SK-N-SH treated with all-trans-retinoic acid at 6 μM for 48 hours (cell line): ENCODE measurements at regions not wholly inside any gene's neighbourhood (a gene's known extent, or its start where the extent isn't known, plus 50 kb on each side); places are given as distances from the start of the nearest gene placed in this dataset.

Experiments
- ATAC-seq: fragments of 200-7000 bp; cut with Tn5 transposase; 3 replicates; pipeline ENCODE4 v1.9.1; 2020; ENCODE audit warnings: mild to moderate bottlenecking, moderate library complexity
- ARNTL ChIP-seq: fragments of 450-650 bp; formaldehyde crosslinking; IDR thresholded peaks from 2 replicates; pipeline ENCODE4 v1.5.0; 2020; ENCODE audit warnings: low read depth, mild to moderate bottlenecking, moderate library complexity, borderline replicate concordance
- BACH2 ChIP-seq: fragments of 250-450 bp; sonication (Bioruptor Pico); IDR thresholded peaks from 2 replicates; pipeline ENCODE4 v1.9.0; 2021; ENCODE audit warnings: mild to moderate bottlenecking, borderline replicate concordance
- CREB5 ChIP-seq: fragments of 250-450 bp; sonication (Bioruptor Pico); IDR thresholded peaks from 2 replicates; pipeline ENCODE4 v1.5.1; 2020; ENCODE audit warnings: low read depth, mild to moderate bottlenecking, moderate library complexity
- CSDC2 ChIP-seq: fragments of 250-450 bp; sonication (Bioruptor Pico); IDR thresholded peaks from 2 replicates; pipeline ENCODE4 v1.5.0; 2020; ENCODE audit warnings: mild to moderate bottlenecking, moderate library complexity
- CSRNP3 ChIP-seq: fragments of 250-450 bp; sonication (Bioruptor Pico); IDR thresholded peaks from 2 replicates; pipeline ENCODE4 v1.5.1; 2021; ENCODE audit warnings: mild to moderate bottlenecking, moderate library complexity
- ISL1 ChIP-seq: fragments of 250-450 bp; sonication (Bioruptor Pico); IDR thresholded peaks from 2 replicates; pipeline ENCODE4 v2.1.2; 2022; ENCODE audit warnings: mild to moderate bottlenecking, moderate library complexity
- RARB ChIP-seq: fragments of 250-450 bp; sonication (Bioruptor Pico); IDR thresholded peaks from 2 replicates; pipeline ENCODE4 v1.8.0; 2021; ENCODE audit warnings: mild to moderate bottlenecking, moderate library complexity
- SNAI2 ChIP-seq: fragments of 250-450 bp; sonication (Bioruptor Pico); IDR thresholded peaks from 2 replicates; pipeline ENCODE4 v1.5.0; 2020; ENCODE audit warnings: mild to moderate bottlenecking, moderate library complexity
- TCF4 ChIP-seq: fragments of 250-450 bp; sonication (Bioruptor Pico); IDR thresholded peaks from 2 replicates; pipeline ENCODE4 v1.8.0; 2021; ENCODE audit warnings: mild to moderate bottlenecking, moderate library complexity, borderline replicate concordance
- TOX ChIP-seq: fragments of 250-450 bp; sonication (Bioruptor Pico); IDR thresholded peaks from 2 replicates; pipeline ENCODE4 v1.8.0; 2021; ENCODE audit warnings: mild to moderate bottlenecking, moderate library complexity, borderline replicate concordance
- TSHZ2 ChIP-seq: fragments of 250-450 bp; sonication (Bioruptor Pico); IDR thresholded peaks from 2 replicates; pipeline ENCODE4 v1.5.0; 2020; ENCODE audit warnings: mild to moderate bottlenecking, moderate library complexity
- ZC3H10 ChIP-seq: fragments of 250-450 bp; sonication (Bioruptor Pico); IDR thresholded peaks from 2 replicates; pipeline ENCODE4 v1.5.1; 2021; ENCODE audit warnings: mild to moderate bottlenecking, moderate library complexity
- ZFP3 ChIP-seq: fragments of 250-450 bp; sonication (Bioruptor Pico); IDR thresholded peaks from 2 replicates; pipeline ENCODE4 v1.5.0; 2020; ENCODE audit warnings: mild to moderate bottlenecking, moderate library complexity
- ZFP30 ChIP-seq: fragments of 450-650 bp; formaldehyde crosslinking; IDR thresholded peaks from 2 replicates; pipeline ENCODE4 v1.5.0; 2022; ENCODE audit warnings: mild to moderate bottlenecking, moderate library complexity
- TF ChIP-seq, protein P1 (sequence below): fragments of 250-450 bp; sonication (Bioruptor Pico); IDR thresholded peaks from 2 replicates; pipeline ENCODE4 v1.8.0; 2021; ENCODE audit warnings: low read depth, mild to moderate bottlenecking, moderate library complexity, borderline replicate concordance
- TF ChIP-seq, protein P2 (sequence below): fragments of 250-450 bp; sonication (Bioruptor Pico); IDR thresholded peaks from 2 replicates; pipeline ENCODE4 v1.8.0; 2020; ENCODE audit warnings: mild to moderate bottlenecking, moderate library complexity, borderline replicate concordance

DNA sequence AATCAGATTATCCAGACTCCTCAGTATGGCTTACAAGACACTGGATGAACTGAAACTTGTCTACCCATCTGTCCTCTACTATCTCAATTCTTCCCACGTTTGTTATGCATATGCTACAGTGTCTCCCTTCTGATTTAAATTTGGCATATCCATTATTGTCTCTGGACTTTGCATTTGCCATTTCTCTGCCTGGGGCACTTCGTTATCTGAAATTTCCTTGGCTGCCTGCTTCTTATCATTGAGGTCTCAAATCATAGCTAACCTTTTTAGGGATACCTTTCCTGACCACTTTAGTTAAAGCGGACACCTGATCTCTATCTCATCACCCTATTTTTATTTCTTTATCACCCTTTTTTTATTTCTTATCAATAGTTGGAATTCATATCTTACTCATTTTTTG lies 853.4 kb downstream of the KCNJ2 start:
- no peak for ATAC-seq

DNA sequence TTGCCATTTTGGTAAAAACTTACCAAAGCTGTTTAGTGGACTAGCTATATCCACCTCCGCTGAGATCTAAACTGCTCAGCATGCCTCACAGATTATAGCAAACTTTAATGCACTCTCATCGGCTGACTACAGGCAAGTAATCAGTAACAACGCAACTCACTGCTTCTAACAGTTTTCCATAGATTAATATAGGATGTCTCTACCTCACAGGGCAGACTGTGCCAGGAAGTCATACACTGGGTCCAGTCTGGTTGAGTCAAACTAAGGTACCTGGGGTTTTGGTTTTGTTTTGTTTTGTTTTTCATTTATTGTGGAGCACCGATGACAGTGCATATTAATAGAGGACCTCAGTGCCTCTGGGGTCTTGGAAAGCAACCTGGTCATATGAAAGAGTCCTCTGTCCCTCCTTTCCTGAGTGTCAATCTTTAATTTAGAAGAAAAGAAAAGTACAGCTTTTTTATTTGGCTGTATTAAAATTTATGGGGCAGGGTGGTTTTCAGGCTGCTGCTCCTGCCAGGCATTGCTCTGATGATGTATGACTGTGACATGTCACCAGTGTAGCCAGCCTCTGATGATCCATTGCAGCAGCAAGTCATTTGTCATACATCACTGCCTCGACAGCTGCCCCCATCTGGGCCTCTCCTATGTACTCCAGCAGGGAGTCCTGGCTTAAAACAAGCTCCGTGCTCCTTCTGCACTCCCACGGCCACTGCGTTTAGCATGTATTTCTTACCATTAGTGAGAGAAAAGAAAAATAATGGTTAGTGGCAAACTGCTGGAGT lies 854.1 kb downstream of the KCNJ2 start:
- TF ChIP-seq CSRNP3 (CRISPR knock-in tag): no peak
- TF ChIP-seq BACH2: no peak
- no peak for TF ChIP-seq ZC3H10 (CRISPR knock-in tag)
- TF ChIP-seq, all 23 proteins: peak for 0
- peak; percentile 84 for ATAC-seq

More for the DNA sequence above, 853.4 kb downstream of the KCNJ2 start:
- TF ChIP-seq TCF4 (CRISPR knock-in tag): peak; percentile 39; the same call in 1 of the 2 replicates
- TF ChIP-seq TSHZ2 (CRISPR knock-in tag): peak; percentile 41; the same call in 1 of the 2 replicates
- TF ChIP-seq TOX (CRISPR knock-in tag): no peak
- TF ChIP-seq, all 23 proteins: peak for 2

DNA sequence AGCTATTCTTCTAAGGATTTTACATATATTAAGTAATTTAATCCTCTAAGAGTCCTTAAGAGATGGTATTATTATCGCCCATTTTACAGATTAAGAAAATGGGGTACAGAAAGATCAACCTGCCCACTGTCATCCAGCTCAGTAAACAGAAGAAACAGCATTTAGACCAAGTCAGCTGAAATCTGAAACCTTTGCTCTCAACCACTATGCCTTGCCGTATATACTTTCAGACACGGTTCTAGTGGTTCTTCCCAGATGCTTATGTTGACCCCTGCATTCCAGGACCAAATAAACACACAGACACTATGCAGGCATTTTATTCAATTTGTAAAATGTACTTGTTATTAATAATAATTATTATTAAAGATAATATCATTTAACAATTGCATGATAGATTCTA lies 854.8 kb downstream of the KCNJ2 start:
- TF ChIP-seq CSDC2 (CRISPR knock-in tag) (no peak), CREB5 (CRISPR knock-in tag) (no peak), RARB (CRISPR knock-in tag) (no peak), TSHZ2 (CRISPR knock-in tag) (no peak), ARNTL (no peak), TCF4 (CRISPR knock-in tag) (no peak), ZFP3 (CRISPR knock-in tag) (no peak), TOX (CRISPR knock-in tag) (no peak), ZFP30 (CRISPR knock-in tag) (no peak), ISL1 (no peak), ZC3H10 (CRISPR knock-in tag) (no peak), SNAI2 (no peak)
- TF ChIP-seq, protein P1, sequence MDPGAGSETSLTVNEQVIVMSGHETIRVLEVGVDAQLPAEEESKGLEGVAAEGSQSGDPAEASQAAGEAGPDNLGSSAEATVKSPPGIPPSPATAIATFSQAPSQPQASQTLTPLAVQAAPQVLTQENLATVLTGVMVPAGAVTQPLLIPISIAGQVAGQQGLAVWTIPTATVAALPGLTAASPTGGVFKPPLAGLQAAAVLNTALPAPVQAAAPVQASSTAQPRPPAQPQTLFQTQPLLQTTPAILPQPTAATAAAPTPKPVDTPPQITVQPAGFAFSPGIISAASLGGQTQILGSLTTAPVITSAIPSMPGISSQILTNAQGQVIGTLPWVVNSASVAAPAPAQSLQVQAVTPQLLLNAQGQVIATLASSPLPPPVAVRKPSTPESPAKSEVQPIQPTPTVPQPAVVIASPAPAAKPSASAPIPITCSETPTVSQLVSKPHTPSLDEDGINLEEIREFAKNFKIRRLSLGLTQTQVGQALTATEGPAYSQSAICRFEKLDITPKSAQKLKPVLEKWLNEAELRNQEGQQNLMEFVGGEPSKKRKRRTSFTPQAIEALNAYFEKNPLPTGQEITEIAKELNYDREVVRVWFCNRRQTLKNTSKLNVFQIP (CRISPR knock-in tag): no peak
- TF ChIP-seq, protein P2, sequence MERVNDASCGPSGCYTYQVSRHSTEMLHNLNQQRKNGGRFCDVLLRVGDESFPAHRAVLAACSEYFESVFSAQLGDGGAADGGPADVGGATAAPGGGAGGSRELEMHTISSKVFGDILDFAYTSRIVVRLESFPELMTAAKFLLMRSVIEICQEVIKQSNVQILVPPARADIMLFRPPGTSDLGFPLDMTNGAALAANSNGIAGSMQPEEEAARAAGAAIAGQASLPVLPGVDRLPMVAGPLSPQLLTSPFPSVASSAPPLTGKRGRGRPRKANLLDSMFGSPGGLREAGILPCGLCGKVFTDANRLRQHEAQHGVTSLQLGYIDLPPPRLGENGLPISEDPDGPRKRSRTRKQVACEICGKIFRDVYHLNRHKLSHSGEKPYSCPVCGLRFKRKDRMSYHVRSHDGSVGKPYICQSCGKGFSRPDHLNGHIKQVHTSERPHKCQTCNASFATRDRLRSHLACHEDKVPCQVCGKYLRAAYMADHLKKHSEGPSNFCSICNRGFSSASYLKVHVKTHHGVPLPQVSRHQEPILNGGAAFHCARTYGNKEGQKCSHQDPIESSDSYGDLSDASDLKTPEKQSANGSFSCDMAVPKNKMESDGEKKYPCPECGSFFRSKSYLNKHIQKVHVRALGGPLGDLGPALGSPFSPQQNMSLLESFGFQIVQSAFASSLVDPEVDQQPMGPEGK (CRISPR knock-in tag): no peak
- ATAC-seq: peak; percentile 48
